NCI-H1694 treated with DMSO at 0.1 percent for 48 hours (cell line): ENCODE measurements at regions not wholly inside any gene's neighbourhood (a gene's known extent, or its start where the extent isn't known, plus 50 kb on each side); places are given as distances from the start of the nearest gene placed in this dataset.
A peak's percentile ranks its signal among the peaks of the same experiment; 100 is the strongest.
"Not testable (repeated sequence)": the region's sequence is repeated elsewhere in the genome, so short reads cannot be mapped to it uniquely, and the experiment has no call there.

Source experiments
- DNase-seq: peaks from one replicate; lab custom pipeline; 2025; lab: John Stamatoyannopoulos, UW

DNA sequence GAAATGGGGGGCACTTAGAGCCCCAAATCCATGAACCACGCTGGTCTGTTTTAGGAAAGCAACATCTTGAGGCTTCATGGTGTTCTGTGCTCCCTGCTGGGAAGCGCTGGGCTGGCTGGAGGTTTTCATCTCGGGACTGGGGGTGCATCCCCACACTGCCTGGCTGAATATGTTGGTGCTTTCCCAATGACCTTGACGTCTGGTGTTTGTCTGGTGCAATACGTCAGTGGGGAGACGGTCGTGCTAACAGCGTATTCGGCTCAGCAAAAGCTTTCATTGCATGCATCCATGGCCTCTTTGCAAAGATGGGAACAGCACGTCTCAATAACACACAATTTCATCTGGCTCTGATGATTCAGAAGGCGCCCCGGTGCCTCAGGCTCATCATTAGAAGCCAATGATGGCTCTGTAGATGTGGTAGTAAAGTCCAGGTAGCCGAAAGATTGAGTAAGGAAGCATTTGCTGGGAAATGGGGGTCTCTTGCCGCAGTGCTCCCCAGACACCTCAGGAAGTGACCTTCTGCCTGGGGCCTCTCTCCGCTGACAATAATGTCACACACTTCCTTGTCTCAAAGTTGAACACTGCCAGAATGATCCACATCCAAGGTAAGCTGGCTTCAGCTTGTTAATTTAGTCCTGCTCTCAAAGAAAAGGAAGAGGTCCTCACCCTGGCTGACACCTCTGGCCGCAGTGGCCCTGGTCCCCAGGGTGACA is 97.7 kb downstream of the ING1 start:
- DNase-seq, result no peak

DNA sequence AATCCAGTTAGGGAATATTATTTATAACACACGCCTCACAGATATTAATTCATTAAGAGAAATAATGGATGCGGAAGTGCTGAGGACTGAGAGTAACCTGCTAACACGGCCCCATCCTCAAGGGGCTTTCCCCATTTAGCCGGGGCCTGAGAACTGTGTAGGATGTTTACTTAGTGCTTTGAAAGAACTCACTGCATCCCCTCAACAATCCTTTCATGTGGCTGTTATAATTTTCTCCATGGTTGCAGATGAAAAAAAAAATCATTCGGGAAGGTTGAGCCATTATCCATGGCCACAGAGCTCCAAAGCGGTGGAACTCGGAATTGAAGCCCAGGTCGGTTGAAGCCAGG is 98.2 kb downstream of the ING1 start:
- DNase-seq, result no peak

DNA sequence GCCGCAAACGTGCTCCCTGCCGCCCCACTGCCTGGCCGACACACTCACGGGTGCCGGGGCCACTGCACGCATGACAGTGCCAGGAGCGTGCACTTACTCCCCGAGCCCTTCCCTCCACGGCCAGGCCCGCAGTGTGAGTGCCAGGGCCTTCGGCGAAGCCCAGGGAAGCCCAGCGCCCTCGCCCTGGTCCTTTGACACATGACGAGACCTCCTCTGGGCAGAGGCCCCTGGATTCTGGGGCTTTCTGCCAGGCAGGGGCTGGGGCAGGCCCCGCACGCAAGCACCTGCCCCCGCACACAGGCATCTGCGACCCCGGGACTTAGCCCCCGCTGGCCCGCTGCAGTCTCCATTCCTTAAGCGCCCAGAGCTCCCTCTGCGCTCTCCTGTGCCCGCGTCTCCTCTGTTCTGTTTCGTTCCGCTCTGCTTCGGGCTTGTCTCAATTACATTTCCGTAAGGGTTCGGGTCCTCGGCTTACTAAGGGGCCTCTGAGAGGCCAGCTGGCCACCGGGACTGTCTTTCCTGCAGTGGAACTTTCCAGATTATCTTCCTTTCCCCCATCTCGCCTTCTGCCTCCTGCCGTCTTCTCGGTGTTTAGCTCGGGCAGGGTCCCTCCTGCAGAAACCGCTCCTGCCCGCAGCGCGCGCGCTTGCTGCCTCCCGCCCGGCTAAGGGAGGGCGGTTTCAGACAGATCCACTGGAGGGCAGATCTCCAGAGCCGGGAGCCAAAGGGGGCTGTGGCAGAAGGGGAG is 98.8 kb downstream of the ING1 start:
- DNase-seq, result no peak

DNA sequence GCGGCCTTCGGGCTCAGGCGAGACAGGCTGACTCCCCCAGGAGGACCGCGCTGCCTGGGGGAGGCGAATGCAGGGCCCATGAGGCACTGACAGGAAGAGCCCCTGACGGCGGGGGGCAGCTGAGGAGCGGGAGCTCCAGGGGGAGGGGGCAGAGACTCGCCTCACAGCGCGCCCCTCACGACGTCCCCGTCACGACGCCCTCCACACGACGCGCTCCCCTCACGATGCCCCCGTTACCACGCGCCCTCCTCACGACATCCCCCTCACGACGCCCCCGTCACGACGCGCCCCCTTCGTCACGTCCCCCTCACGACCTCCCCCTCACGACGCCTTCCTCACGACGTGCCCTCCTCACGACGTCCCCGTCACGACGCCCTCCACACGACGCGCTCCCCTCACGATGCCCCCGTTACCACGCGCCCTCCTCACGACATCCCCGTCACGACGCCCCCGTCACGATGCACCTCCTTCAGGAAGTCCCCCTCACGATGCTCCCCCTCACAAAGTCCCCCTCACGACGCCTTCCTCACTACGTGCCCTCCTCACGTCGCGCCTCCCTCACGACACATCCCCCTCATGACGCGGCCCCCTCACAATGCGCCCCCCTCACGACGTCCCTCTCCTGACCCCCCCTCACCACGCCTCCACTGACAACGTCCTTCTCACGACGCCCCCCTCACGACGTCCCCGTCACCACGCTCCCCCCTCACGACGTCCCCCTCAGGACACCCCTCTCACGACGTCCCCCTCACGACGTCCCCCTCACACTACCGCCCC is 99.6 kb downstream of the ING1 start:
- no peak for DNase-seq

DNA sequence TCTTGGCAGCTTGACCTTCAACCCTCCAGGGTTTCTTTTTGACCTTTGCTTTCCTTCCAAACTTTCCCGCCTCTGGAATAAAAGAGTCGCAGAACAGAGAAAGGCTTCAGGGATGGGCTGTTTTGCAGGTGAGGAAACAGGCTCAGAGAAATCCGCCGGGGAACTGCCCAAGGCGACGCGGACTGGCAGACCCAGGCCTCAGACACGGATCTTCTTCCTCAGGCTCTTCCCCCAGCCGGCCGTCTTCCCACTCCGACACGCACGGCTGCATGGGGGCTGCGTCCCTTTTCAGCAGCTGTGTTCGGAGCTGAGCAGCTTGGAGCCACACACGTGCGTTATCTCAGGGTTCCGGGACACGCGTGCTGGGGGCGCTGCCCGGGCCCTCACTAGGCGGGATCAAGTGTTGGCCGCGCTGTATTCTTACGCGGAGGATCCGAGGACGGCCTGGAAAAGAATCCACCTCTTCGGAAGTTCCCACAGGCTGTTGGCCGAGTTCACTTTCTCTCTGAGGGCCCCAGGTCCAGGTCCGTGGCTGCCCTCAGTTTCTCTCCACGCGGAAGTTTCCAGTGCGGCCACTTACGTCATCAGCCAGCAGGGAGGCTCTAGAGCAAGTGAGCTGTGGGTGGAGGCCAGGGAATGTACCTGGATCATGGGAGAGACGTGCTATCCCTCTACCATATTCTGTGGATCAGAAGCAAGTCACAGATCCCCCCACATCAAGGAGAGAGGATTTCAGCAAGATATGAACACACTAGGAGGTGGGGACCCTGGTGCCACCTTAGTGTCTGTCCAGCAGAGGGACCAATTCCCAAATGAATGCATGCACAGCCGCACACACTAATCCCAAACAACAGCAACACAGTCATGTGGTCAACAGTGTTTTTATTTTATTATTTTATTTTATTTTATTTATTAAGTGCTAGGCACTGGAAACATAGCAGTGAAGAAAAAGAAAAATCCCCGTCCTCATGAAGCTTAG is 100.4 kb downstream of the ING1 start:
- no peak for DNase-seq

DNA sequence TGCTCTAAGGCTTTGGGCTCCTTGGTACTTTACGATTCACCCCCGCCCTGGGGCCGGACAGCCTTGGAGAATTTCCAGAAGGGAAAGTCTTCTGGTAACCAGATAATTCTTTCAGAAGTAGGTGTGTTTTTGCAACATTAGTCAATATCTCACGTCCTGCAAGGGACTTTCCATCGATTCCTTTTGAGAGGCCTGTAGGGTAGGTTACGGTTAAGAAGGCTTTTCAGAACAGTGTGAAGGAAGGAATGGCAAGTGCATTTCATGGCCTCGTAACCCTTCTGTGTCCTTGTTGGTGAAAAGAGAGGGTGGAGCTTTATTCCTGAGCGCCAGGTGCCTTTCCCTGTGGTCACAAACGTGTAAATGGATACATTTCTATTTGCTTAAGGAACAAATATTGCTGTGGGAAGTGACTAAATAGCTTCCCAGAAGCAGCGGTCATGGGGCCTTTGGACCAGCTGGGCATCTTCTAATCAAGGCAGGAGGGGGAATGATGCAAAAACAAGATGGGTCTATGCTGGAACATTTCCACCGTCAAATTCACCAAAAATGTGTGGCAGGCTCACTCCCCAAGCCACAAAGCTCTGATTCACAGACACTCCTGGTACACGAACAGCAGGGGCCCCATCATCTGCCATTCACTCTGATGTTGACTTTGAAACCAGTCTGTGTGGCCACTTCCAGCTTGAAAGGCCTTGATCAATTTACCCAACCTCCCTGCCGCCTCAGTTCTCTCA is 99.2 kb downstream of the ANKRD10 start:
- DNase-seq, result no peak

DNA sequence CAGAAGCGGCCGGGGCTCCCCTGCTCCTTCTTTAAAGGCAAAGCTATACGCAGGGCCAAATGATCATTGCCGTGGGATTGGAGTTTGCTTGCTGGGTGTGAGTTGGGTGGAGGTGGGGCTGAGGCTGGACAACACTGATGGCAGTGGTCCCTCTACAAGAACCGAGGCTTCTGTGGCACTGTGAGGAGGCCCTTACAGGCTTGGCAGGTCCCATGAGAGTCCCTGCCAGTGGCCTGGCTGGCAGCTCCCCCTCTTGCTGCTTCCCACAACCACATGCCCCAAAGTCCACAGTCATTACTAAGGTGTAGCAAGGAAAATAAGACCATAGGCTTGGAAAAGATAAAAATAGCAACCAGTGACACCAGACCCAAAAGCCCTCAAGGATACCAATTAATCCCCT is 98.4 kb downstream of the ANKRD10 start:
- no peak for DNase-seq

DNA sequence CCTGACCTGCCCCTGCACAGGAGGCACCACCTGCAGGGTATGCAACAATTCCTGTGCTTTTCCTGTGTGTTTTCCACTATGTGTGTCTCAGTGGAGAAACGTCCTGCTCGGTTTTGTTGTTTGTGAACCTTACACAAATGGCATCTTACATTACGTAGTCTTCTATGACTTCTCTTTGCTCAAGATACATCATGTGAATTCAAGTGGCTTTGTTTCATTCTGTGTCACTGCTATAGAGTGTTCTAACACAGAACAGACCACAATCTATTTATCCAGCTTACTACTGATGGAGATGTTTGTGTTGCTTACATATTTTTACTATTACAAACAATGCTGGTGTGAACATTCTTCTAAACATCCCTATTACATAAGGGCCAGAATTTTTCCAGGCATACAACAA is 97.7 kb downstream of the ANKRD10 start:
- DNase-seq, result no peak

DNA sequence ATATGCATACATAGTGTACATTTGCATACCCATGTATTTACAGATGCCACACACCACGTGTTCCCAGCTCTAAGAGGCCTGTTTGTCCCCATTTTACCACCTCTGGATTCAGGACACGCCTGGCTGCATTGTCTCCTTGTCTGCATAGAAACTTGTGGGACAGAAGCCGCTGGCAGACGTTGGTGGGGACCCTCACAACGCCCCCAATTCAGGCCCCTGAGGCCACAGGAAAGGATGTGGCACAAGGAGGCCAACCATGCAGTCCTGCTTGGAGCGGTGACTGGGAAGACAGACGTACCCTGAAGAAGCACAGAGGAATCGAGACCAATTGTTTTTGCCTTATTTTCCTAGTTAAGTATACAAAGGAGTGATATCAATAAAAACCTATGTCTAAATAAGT is 96.1 kb downstream of the ANKRD10 start:
- no peak for DNase-seq

DNA sequence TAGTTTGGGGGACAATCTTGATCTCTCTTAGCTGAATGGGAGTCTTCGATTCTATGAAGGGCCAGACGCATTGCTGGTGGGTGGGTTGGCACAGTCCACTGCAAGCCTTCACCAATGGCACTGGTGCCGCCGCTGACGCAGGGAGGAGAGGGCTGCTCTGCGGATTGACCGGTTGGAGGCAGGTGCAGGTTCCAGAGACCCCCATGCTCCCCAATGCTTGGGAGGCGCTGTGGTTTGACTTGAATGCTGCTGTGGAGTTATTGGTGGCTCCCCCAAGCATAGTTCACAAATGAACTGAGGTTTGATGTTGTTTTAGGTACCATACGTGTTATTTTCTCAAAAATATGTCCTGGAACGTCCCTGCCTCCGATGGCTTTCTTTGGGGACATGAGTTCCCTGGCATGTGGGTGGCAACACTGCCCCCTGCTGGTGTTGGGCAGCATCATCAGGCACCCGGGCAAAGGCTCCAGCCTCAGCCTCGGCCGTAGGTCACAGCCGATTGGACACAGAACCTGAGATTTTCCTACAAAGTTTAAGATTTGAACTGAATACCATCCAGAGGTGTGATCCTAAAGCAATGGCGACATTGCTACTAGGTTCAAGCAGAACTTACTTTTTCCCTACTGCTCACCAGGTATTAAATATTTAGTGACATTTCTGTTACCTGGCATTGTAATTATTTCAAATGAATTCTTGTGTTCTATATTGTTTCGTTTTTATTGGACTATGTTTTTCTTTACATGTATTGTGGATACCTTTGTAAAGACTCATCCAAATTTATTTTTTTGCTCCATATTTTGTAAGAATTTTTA is 95.5 kb downstream of the ANKRD10 start:
- peak; percentile 57 for DNase-seq

DNA sequence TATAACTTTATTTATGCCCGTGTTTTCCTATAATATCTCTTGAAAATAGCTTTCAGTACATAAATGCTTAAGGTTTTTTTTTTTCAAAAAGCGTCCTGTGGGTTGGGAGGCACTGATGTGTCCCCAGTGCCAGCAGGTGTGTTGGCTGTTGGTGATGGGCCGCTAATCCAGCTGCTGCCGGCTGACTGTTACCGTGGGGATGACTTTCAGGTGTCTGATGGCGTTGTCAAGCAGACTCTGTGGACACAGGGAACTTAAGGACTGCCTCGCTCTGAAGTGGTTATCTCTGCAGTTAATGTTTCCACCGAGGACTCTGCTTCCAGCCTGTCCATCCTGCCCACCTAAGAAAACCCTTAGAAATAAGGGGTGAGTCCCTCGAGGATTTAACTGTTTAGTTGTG is 94.5 kb downstream of the ANKRD10 start:
- no peak for DNase-seq

DNA sequence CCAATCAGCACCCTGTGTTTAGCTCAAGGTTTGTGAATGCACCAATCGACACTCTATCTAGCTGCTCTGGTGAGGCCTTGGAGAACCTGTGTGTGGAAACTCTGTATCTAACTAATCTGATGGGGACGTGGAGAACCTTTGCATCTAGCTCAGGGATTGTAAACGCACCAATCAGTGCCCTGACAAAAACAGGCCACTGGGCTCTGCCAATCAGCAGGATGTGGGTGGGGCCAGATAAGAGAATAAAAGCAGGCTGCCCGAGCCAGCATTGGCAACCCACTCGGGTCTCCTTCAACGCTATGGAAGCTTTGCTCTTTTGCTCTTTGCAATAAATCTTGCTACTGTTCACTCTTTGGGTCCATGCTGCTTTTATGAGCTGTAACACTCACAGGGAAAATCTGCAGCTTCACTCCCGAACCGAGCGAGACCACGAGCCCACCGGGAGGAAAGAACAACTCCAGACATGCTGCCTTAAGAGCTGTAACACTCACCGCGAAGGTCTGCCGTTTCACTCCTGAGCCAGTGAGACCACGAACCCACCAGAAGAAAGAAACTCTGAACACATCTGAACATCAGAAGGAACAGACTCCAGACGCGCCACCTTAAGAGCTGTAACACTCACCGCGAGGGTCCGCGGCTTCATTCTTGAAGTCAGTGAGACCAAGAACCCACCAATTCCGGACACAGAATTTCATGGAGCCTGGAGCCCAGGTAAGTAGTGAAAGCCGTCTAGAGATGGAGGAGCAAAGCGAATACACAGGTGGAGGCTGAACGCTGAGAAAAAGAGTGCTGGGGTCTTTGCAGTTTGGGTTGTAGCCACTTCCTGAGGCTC is 92.8 kb downstream of the ANKRD10 start:
- DNase-seq, result not testable (repeated sequence)

DNA sequence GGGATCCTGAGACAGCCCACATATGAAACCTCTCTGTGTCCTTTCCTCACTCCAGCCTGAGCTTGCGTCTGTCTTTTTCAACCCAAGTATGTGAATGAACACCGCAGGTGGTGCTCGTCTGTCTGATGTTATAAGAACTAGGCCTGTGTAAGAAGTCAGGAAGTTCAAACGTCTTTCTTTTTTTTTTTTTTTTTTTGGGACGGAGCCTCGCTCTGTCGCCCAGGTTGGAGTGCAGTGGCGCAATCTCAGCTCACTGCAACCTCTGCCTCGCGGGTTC is 92.3 kb downstream of the ANKRD10 start:
- DNase-seq, result no peak

DNA sequence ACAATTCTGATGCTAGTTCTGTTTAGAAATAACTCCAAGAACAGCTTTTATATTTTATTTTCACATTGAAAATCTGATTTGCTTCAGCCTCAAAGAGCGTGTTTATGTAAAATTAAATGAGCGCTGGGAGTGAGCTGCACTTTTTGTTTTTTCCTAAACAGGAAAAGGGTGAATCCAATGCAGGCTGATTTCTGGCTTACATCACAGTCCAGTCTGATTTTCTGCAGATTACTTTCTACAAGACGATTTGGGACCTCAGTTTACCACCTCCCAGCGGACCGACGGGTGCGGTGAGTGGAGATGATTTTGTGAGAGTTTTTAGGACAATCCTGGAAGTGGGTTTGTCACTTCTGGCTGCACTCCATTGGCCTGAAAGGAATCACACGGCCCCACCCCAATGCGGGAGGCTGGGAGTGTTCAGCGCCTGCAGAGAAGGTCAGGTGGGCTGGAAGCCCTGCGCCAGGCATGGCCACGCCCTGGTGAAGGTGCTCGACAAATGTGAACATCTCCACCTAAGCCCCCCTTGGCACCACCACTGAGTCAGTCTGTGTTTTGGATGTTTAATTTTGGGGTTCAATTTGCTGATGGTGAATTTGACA is 90.1 kb downstream of the ANKRD10 start:
- DNase-seq, result no peak

DNA sequence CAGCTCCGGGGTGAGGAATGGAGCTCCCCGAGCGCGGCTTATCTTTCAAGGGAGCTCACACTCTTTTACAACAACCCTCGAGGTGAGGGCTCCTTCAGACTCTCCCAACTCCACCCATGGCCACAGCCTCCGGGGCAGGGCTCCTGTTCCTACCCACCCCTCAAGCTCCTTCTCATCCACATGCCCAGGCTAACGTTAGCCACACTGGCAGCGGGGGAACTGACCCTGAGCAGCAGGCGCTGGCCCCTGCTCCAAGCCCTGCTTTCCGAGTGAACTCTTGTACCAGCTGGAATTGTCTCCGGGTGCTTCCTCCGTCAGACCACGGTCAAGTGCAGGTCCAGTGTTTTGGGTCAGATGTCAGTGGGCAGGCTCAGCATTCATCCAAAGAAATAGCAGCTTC is 89.4 kb downstream of the ANKRD10 start:
- DNase-seq, result no peak

DNA sequence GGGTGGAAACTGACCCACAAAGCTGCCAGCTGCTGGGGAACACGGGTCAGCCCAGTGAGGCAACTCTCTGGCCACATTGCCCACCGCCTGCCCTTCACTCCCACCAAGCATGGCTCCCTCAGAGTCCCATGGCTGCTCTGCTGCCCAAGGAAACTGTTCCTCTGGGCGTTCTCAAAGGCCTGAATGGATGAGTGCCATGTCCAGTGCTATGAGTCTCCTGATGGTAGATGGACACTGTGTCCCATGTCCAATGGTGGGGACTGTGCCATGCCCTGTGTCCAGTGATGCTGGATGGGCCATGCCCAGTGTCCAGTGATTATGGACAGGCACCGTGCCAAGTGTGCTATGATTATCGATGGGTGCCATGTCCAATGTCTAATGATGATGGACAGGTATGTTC is 88.8 kb downstream of the ANKRD10 start:
- no peak for DNase-seq

DNA sequence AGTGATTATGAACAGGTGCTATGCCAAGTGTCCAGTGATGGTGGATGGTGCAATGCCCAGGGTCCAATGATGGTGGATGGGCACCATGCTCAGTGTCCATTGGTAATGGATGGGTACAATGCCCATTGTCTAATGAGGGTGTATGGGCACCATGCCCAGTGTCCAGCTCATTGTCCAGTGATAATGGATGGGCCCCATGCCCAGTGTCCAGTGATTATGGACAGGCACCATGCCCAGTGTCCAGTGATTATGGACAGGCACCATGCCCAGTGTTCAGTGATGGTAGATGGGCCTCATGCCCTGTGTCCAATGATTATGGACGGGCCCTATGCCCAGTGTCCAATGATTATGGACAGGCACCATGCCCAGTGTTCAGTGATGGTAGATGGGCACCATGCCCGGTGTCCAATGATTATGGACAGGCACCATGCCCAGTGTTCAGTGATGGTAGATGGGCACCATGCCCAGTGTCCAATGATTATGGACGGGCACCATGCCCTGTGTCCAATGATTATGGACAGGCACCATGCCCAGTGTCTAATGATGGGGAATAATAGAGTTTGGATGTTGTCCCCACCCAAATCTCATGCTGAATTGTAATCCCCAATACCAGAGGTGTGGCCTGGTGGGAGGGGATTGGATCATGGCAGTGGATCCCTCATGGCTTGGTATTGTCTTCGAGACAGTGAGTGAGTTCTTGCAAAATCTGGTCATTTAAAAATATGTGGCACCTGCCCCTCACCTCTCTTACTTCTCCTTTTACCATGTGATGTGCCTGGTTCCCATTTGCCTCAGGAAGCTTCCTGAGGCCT is 87.8 kb downstream of the ANKRD10 start:
- DNase-seq, result no peak
